ENCODE measurements at regions not wholly inside any gene's neighbourhood (a gene's known extent, or its start where the extent isn't known, plus 50 kb on each side); places are given as distances from the start of the nearest gene placed in this dataset.

- no peaks in the 10 kb centered on the region for H3K9me3 ChIP-seq (ENCODE audit: low read depth)
- no peaks in the 10 kb centered on the region for H3K4me1 ChIP-seq (ENCODE audit: insufficient read depth)
- TF ChIP-seq CTCF (IDR thresholded peaks at IDR 0.05; ENCODE audit: poor library complexity) (no peak), EZH2 (IDR thresholded peaks at IDR 0.05; ENCODE audit: borderline replicate concordance) (no peak), EZH2phosphoT487 (IDR thresholded peaks at IDR 0.05; ENCODE audit: low read depth, severe bottlenecking, unreplicated experiment) (no peak)
- no peaks in the 10 kb centered on the region for H3K36me3 ChIP-seq (replicated peaks; ENCODE audit: insufficient read depth, low read depth)
- no peaks in the 10 kb centered on the region for H3K9me2 ChIP-seq (replicated peaks; ENCODE audit: insufficient read depth)
- WGBS (ENCODE audit: low lambda C conversion rate, missing lambda C conversion rate): 92% methylated on average over 25 of the region's 25 CpGs
- no peaks in the 10 kb centered on the region for H4K20me1 ChIP-seq (ENCODE audit: insufficient read depth, poor library complexity, severe bottlenecking)
- no peak overlapping the region for H3K27ac ChIP-seq
- H3K79me2 ChIP-seq: no peaks in the 10 kb centered on the region
- DNase-seq (ENCODE audit: low spot score): no peak
- no peak overlapping the region for H2AFZ ChIP-seq
- no peak overlapping the region for H3K4me3 ChIP-seq
- no peaks in the 10 kb centered on the region for H3K27me3 ChIP-seq
- no peak overlapping the region for H3K4me2 ChIP-seq
Measured at GRCh38 chr2:240325016-240326007, 110.2 kb upstream of the GPC1 start.

GRCh38 chr2:240326246-240326645 lies 109.2 kb upstream of the GPC1 start:
- WGBS (ENCODE audit: low lambda C conversion rate, missing lambda C conversion rate): 60% methylated on average over 4 of the region's 4 CpGs
- Histone ChIP-seq H2AFZ (no peak overlapping the region), H3K27me3 (no peaks in the 10 kb centered on the region), H3K79me2 (no peaks in the 10 kb centered on the region), H3K4me2 (no peak overlapping the region), H3K27ac (no peak overlapping the region), H3K36me3 (replicated peaks; ENCODE audit: insufficient read depth, low read depth) (no peaks in the 10 kb centered on the region), H3K9me3 (ENCODE audit: low read depth) (no peaks in the 10 kb centered on the region), H3K4me3 (no peak overlapping the region), H3K9me2 (replicated peaks; ENCODE audit: insufficient read depth) (no peaks in the 10 kb centered on the region), H3K4me1 (ENCODE audit: insufficient read depth) (no peaks in the 10 kb centered on the region), H4K20me1 (ENCODE audit: insufficient read depth, poor library complexity, severe bottlenecking) (no peaks in the 10 kb centered on the region)
- no peak for TF ChIP-seq EZH2 (IDR thresholded peaks at IDR 0.05; ENCODE audit: borderline replicate concordance)
- TF ChIP-seq CTCF (IDR thresholded peaks at IDR 0.05; ENCODE audit: poor library complexity): no peak
- no peak for TF ChIP-seq EZH2phosphoT487 (IDR thresholded peaks at IDR 0.05; ENCODE audit: low read depth, severe bottlenecking, unreplicated experiment)
- no peak for DNase-seq (ENCODE audit: low spot score)

DNA sequence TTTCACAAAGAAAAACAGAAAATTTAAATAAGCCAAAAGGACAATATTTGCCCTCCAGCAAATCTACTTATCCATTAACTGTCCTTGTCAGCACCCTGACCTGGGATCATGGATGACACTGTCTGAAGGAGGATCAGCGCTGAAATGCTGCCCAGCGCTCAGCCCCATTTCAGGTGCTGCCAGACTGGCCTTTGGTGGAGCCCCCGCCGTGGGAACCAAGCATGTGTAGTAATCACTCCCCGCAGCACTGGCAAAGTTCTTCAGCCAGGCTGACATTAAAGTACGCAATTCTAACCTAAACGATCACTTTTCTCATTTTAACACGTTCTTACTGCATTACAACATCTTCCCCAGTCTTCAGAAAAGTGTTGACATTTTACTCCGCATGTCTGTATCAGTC lies 108.6 kb upstream of the GPC1 start:
- no peak overlapping the region for H2AFZ ChIP-seq
- H3K9me2 ChIP-seq (replicated peaks; ENCODE audit: insufficient read depth): no peaks in the 10 kb centered on the region
- H3K27me3 ChIP-seq: no peaks in the 10 kb centered on the region
- no peaks in the 10 kb centered on the region for H4K20me1 ChIP-seq (ENCODE audit: insufficient read depth, poor library complexity, severe bottlenecking)
- H3K79me2 ChIP-seq: no peaks in the 10 kb centered on the region
- H3K4me3 ChIP-seq: no peak overlapping the region
- no peak overlapping the region for H3K27ac ChIP-seq
- H3K4me1 ChIP-seq (ENCODE audit: insufficient read depth): no peaks in the 10 kb centered on the region
- H3K36me3 ChIP-seq (replicated peaks; ENCODE audit: insufficient read depth, low read depth): no peaks in the 10 kb centered on the region
- WGBS (ENCODE audit: low lambda C conversion rate, missing lambda C conversion rate): 79% methylated on average over 9 of the region's 9 CpGs
- H3K4me2 ChIP-seq: no peak overlapping the region
- H3K9me3 ChIP-seq (ENCODE audit: low read depth): no peaks in the 10 kb centered on the region
- no peak for DNase-seq (ENCODE audit: low spot score)
- no peak for TF ChIP-seq CTCF (IDR thresholded peaks at IDR 0.05; ENCODE audit: poor library complexity)
- TF ChIP-seq EZH2phosphoT487 (IDR thresholded peaks at IDR 0.05; ENCODE audit: low read depth, severe bottlenecking, unreplicated experiment): no peak
- no peak for TF ChIP-seq EZH2 (IDR thresholded peaks at IDR 0.05; ENCODE audit: borderline replicate concordance)
